ENCODE measurements at regions not wholly inside any gene's neighbourhood (a gene's known extent, or its start where the extent isn't known, plus 50 kb on each side); places are given as distances from the start of the nearest gene placed in this dataset.

- Histone ChIP-seq H3K18ac (ENCODE audit: extremely low read depth, low read length) (no peak overlapping the region), H4K20me1 (replicated peaks in 1 of 2; ENCODE audit: control insufficient read depth in 1 of 2, insufficient read depth in 2 of 2, low read length in 2 of 2) (no peaks in the 10 kb centered on the region), H3K9me3 (ENCODE audit: insufficient read depth in 2 of 2, low read depth in 1 of 2, low read length in 1 of 2) (no peaks in the 10 kb centered on the region), H2BK120ac (replicated peaks; ENCODE audit: low read depth, low read length) (no peak overlapping the region), H3K23me2 (ENCODE audit: low read depth, low read length) (no peaks in the 10 kb centered on the region), H3K79me1 (ENCODE audit: low read depth, low read length) (no peaks in the 10 kb centered on the region), H3K4me1 (replicated peaks in 1 of 4; ENCODE audit: control insufficient read depth in 3 of 4, insufficient read depth in 4 of 4, low read length in 3 of 4) (no peaks in the 10 kb centered on the region), H3K4me2 (ENCODE audit: insufficient read depth in 1 of 2, low read depth in 2 of 2, low read length in 2 of 2) (no peak overlapping the region), H2AK5ac (ENCODE audit: low read depth, low read length) (no peak overlapping the region), H4K5ac (ENCODE audit: insufficient read length, low read depth, low read length) (no peak overlapping the region), H3K27ac (ENCODE audit: low read depth, low read length) (no peak overlapping the region), H3K36me3 (ENCODE audit: control insufficient read depth in 2 of 4, insufficient read depth in 4 of 4, low read length in 3 of 4) (no peaks in the 10 kb centered on the region), H2BK12ac (ENCODE audit: low read depth, low read length) (no peak overlapping the region), H3K4me3 (ENCODE audit: extremely low read depth in 1 of 4, insufficient read depth in 2 of 4, low read depth in 3 of 4, low read length in 4 of 4) (no peak overlapping the region), H3K4ac (replicated peaks; ENCODE audit: insufficient read length, low read depth, low read length) (no peak overlapping the region), H2BK5ac (ENCODE audit: low read depth, low read length) (no peak overlapping the region), H3K79me2 (ENCODE audit: control insufficient read depth in 1 of 2, insufficient read depth in 2 of 2, low read length in 2 of 2) (no peaks in the 10 kb centered on the region), H3K14ac (ENCODE audit: insufficient read length) (no peak overlapping the region), H2BK15ac (ENCODE audit: low read length) (no peak overlapping the region), H3K56ac (replicated peaks; ENCODE audit: insufficient read length, low read depth, low read length) (no peak overlapping the region), H2AFZ (ENCODE audit: low read length) (no peak overlapping the region), H3K9ac (replicated peaks in 1 of 4; ENCODE audit: extremely low read depth in 1 of 4, low read depth in 3 of 4, low read length in 3 of 4) (no peak overlapping the region), H3K23ac (ENCODE audit: insufficient read length) (no peak overlapping the region), H4K91ac (replicated peaks; ENCODE audit: insufficient read length, low read length) (no peak overlapping the region), H4K8ac (ENCODE audit: extremely low read depth, insufficient read depth, low read length) (no peak overlapping the region), H2BK20ac (ENCODE audit: low read length) (no peak overlapping the region), H3K27me3 (replicated peaks in 1 of 4; ENCODE audit: control insufficient read depth in 3 of 4, extremely low read depth in 1 of 4, insufficient read depth in 3 of 4, low read length in 3 of 4) (no peaks in the 10 kb centered on the region)
- ChIA-PET POLR2A (ENCODE audit: partially characterized antibody) (no interaction called here), CTCF (ENCODE audit: partially characterized antibody) (no interaction called here)
- DNase-seq (ENCODE audit: low read depth in 1 of 2, low spot score in 2 of 2) (no peak), FAIRE-seq (no peak)
- 91% methylated on average over 2 of the region's 2 CpGs; no CpG with 5 or more reads in 1 of the 2 experiments for WGBS, 2 experiments (ENCODE audit: extremely low coverage in 1 of 2, insufficient coverage in 1 of 2, insufficient read length in 1 of 2, insufficient replicate concordance in 2 of 2, low coverage in 1 of 2, low lambda C conversion rate in 2 of 2, missing lambda C conversion rate in 1 of 2)
- TF ChIP-seq CHD2 (IDR thresholded peaks at IDR 0.05; ENCODE audit: low read length) (no peak), TBP (IDR thresholded peaks at IDR 0.05; ENCODE audit: low read depth, low read length) (no peak), JUN (IDR thresholded peaks at IDR 0.05; ENCODE audit: low read depth, low read length) (no peak), RNF2 (IDR thresholded peaks at IDR 0.05; ENCODE audit: borderline replicate concordance, low read depth, low read length, missing control alignments, poor library complexity, severe bottlenecking) (no peak), YY1 (IDR thresholded peaks at IDR 0.05; ENCODE audit: low read depth, low read length) (no peak), TEAD4 (IDR thresholded peaks at IDR 0.05; ENCODE audit: low read depth, low read length) (no peak), POLR2A (IDR thresholded peaks at IDR 0.05; ENCODE audit: control extremely low read depth in 1 of 2, low read depth in 2 of 2, low read length in 2 of 2) (no peak), POLR2AphosphoS5 (IDR thresholded peaks at IDR 0.05; ENCODE audit: low read depth, low read length) (no peak), SP4 (IDR thresholded peaks at IDR 0.05; ENCODE audit: low read length) (no peak), EZH2 (IDR thresholded peaks at IDR 0.05; ENCODE audit: low read depth, low read length, severe bottlenecking) (no peak), CBX5 (IDR thresholded peaks at IDR 0.05; ENCODE audit: low read depth, low read length) (no peak), FOSL1 (IDR thresholded peaks at IDR 0.05; ENCODE audit: insufficient read depth, low read depth, low read length) (no peak), ASH2L (IDR thresholded peaks at IDR 0.05; ENCODE audit: low read length) (no peak), TCF12 (IDR thresholded peaks at IDR 0.05; ENCODE audit: low read depth, low read length) (no peak), POU5F1 (IDR thresholded peaks at IDR 0.05; ENCODE audit: low read depth, low read length) (no peak), SRF (IDR thresholded peaks at IDR 0.05; ENCODE audit: low read depth, low read length) (no peak), E2F6 (IDR thresholded peaks at IDR 0.05) (no peak)
Measured at GRCh38 chr10:83654689-83655088, 484.6 kb upstream of the GHITM start.
